ENCODE measurements at regions not wholly inside any gene's neighbourhood (a gene's known extent, or its start where the extent isn't known, plus 50 kb on each side); places are given as distances from the start of the nearest gene placed in this dataset.

DNA sequence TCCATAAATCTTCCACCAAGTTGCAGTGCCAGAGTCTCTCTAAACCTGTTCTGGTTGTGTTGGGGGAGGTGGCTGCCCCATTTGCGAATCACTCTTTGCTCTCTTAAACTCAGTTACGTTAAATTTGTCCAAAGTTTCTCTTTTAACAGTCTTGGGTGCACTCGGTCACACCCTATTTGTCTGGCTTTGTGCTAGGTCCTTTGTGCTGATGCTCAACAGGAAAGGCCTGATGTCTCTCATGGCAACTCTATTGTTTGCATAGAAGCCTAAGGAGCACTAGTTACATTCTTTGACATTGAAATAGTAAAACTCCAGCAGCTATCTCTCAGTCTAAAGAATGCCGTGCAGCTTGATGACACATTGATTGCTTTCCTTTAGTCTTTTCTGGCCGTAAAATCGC lies 105.1 kb downstream of the TRMT11 start:
- Histone ChIP-seq H3K9ac (no peak overlapping the region), H4K20me1 (no peaks in the 10 kb centered on the region), H3K4me1 (no peaks in the 10 kb centered on the region), H3K36me3 (no peaks in the 10 kb centered on the region), H3K4me2 (no peak overlapping the region), H3K9me3 (no peaks in the 10 kb centered on the region), H3K27me3 (no peaks in the 10 kb centered on the region), H3K27ac (no peak overlapping the region), H3K4me3 (no peak overlapping the region)
- TF ChIP-seq Cebpa-rat (IDR thresholded peaks at IDR 0.05): no peak

DNA sequence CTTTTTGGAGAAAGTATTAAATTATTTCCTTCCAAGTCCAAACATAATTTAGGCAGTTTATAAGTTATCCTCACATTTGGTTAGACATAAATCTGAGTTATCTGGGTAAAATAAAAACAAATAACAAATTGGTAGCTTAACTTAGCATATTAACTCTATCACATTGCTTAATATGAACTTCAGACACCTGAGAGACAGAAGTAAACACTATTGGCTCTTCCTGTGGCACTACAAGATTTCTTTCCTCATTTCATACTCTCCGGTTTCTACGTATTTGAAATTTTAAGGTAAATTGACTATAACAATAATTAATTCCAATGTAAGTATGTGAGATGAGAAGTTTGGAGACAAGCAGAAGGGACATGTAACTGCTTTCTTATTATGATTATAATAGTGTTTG lies 106.8 kb downstream of the TRMT11 start:
- no peaks in the 10 kb centered on the region for H3K4me1 ChIP-seq
- no peaks in the 10 kb centered on the region for H3K27me3 ChIP-seq
- H3K4me2 ChIP-seq: no peak overlapping the region
- no peak overlapping the region for H3K27ac ChIP-seq
- H3K9ac ChIP-seq: no peak overlapping the region
- H3K36me3 ChIP-seq: no peaks in the 10 kb centered on the region
- no peak overlapping the region for H3K4me3 ChIP-seq
- H4K20me1 ChIP-seq: no peaks in the 10 kb centered on the region
- H3K9me3 ChIP-seq: no peaks in the 10 kb centered on the region
- no peak for TF ChIP-seq Cebpa-rat (IDR thresholded peaks at IDR 0.05)

DNA sequence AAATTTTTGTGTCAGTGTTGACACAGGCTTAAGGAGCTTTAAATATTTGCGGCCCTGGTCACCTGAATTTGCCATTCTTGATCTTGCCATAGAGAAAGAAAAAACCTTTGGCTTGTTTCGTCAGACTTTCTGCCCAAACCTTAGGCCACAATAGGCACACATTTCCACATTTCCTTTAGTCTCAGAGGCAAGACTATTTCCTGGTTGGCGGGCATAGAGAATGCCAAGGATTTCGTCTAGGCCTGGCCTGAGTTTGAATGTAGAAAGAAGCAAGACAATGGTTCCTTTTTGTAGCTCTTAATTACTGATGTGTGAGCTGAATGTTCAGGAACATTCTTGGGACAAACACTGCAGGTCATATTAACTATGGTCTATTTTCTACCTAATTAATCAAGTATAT lies 108.1 kb downstream of the TRMT11 start:
- H3K4me3 ChIP-seq: no peak overlapping the region
- H3K36me3 ChIP-seq: no peaks in the 10 kb centered on the region
- no peaks in the 10 kb centered on the region for H4K20me1 ChIP-seq
- H3K27ac ChIP-seq: no peak overlapping the region
- no peak for TF ChIP-seq Cebpa-rat (IDR thresholded peaks at IDR 0.05)
- no peak overlapping the region for H3K4me2 ChIP-seq
- H3K27me3 ChIP-seq: no peaks in the 10 kb centered on the region
- no peaks in the 10 kb centered on the region for H3K9me3 ChIP-seq
- H3K4me1 ChIP-seq: no peaks in the 10 kb centered on the region
- no peak overlapping the region for H3K9ac ChIP-seq

DNA sequence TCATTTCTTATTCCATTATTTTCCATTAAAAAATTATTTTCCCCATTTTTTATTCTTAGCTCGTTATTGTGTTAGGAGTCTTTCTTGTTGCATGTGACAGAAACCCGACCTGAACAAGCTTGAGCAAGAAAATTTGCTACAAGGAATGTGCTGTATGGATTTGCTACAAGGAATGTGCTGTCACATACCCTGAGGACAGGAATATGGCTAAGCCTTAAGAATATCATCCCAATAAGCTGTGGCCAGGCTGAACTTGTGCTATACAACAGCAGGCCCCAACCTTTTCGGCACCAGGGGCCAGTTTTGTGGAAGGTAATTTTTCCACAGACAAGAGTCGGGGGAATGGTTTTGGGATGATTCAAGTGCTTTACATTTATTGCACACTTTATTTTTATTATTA lies 114.0 kb downstream of the TRMT11 start:
- no peaks in the 10 kb centered on the region for H4K20me1 ChIP-seq

DNA sequence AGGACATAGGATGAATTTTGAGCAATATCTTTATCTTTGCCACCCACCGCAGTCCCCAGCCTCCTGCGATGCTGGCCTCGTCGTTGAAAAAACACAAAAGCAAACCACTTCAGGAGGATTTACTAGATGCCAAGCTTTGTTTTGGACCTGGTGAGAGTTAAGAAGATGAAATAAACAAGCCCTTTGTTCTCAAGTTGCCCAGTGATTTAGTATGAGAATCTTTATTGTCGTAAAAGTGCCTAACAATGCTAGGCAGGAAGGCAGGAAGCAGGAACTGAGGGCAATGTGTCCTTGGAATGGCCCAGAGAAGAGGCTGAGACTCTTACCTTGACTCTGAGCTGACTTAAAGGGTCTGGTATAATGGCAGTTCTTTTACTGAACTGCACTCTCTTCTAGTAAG lies 116.0 kb downstream of the TRMT11 start:
- Histone ChIP-seq H4K20me1 (no peaks in the 10 kb centered on the region), H3K4me3 (no peak overlapping the region), H3K36me3 (no peaks in the 10 kb centered on the region), H3K9ac (no peak overlapping the region), H3K27me3 (no peaks in the 10 kb centered on the region), H3K4me2 (no peak overlapping the region), H3K4me1 (peaks cover 1% of the 10 kb centered on the region), H3K9me3 (no peaks in the 10 kb centered on the region), H3K27ac (no peak overlapping the region)
- no peak for TF ChIP-seq Cebpa-rat (IDR thresholded peaks at IDR 0.05)

More for the DNA sequence above, 114.0 kb downstream of the TRMT11 start:
- Histone ChIP-seq H3K4me2 (no peak overlapping the region), H3K9ac (no peak overlapping the region), H3K9me3 (no peaks in the 10 kb centered on the region), H3K4me3 (no peak overlapping the region), H3K4me1 (no peaks in the 10 kb centered on the region), H3K36me3 (no peaks in the 10 kb centered on the region), H3K27me3 (no peaks in the 10 kb centered on the region), H3K27ac (no peak overlapping the region)
- TF ChIP-seq Cebpa-rat (IDR thresholded peaks at IDR 0.05): no peak

DNA sequence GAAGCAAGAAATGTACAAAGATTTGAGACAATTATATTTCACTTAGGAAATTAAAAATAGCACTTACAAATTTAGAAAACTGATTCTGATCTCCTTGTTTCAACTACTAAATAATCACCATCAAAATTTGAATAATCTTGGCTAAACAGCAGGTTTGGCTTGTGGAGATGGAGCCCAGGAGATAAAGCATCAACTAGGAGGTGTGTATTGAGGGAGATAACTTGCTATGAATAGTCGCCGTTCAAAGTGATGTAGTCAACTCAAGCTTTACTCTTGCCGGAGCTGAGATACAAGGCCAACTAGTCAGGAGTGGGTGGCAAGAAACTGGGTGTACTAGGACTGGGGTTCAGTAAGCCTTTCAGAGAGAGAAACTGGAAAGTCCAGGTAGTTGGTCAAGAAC lies 117.7 kb downstream of the TRMT11 start:
- Histone ChIP-seq H3K9ac (no peak overlapping the region), H3K4me3 (no peak overlapping the region), H3K4me1 (peaks cover 11% of the 10 kb centered on the region), H3K9me3 (no peaks in the 10 kb centered on the region), H4K20me1 (no peaks in the 10 kb centered on the region), H3K36me3 (no peaks in the 10 kb centered on the region), H3K4me2 (no peak overlapping the region), H3K27me3 (no peaks in the 10 kb centered on the region), H3K27ac (no peak overlapping the region)
- TF ChIP-seq Cebpa-rat (IDR thresholded peaks at IDR 0.05): no peak

DNA sequence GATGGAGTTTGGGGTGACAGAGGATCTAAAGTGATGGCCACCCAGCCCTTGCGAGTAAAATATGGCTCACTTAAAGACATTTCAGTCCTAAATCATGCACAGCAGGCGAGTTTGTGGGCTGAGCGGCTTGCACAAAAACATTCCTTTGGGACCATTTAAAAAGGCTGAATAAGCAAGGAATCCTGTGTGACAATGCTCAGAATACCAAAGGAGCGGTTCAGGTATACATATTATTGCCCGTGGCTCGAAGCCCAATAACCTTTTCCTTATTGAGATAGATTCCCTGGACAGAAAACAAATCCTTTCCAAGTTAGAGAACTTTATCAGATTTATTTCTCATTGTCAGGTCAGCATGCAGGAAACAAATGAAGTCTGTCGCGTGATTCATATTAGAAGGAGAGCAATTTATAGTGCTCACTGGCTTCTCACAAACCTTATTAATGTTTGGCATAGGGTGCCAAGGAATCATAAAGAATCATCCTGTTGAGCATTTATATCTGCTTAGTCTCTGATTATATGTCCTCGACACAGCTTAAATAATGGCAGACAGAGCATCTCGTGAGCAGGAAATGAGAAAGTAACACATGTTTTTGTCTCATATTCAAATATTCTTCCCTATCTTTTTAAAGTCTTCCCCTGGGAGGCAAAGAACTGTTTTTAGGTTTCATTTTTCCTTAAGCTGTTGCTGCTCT lies 121.3 kb downstream of the TRMT11 start:
- Histone ChIP-seq H3K4me3 (no peak overlapping the region), H3K4me1 (peaks cover 11% of the 10 kb centered on the region), H3K36me3 (no peaks in the 10 kb centered on the region), H3K4me2 (peak overlapping the region; percentile 55), H3K27me3 (no peaks in the 10 kb centered on the region), H3K9me3 (no peaks in the 10 kb centered on the region), H3K27ac (no peak overlapping the region), H4K20me1 (no peaks in the 10 kb centered on the region), H3K9ac (no peak overlapping the region)
- TF ChIP-seq Cebpa-rat (IDR thresholded peaks at IDR 0.05): no peak

DNA sequence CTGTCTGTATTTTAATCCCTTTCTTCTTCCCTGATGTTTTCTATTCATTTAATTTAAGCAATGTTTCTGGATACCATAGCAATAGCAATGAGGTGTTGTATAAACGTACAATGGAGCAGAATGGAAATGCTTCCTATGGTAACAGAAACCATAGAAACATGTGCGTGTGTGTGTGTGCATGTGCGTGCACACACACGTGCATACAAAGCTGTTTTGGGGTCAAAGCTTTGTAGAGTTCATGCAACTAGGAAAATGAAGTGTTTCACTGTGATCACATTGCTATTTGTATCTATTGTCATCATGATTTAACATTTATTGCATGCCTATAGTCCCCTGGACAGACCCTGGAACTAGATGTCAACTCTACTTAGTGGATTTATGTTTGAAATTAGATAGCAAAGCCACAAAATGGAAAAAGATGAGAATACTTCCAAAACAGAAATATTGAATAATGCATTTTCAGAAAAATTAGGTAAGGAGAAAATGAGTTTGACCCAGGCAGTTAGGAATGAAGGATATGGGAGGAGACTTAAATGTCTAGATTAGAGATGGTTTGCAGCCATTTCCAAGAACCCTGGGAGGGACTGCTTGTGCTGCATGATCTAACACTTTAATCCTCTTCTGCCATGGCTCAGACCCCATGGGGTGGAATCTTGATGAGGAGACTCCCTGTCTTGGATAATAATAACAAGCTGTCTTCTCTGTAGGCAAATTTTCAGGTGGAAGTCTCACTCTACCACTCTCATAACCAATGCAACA lies 124.4 kb downstream of the TRMT11 start:
- H3K9ac ChIP-seq: no peak overlapping the region
- no peaks in the 10 kb centered on the region for H3K36me3 ChIP-seq
- H3K27ac ChIP-seq: no peak overlapping the region
- no peaks in the 10 kb centered on the region for H3K27me3 ChIP-seq
- TF ChIP-seq Cebpa-rat (IDR thresholded peaks at IDR 0.05): no peak
- no peaks in the 10 kb centered on the region for H3K9me3 ChIP-seq
- no peaks in the 10 kb centered on the region for H4K20me1 ChIP-seq
- H3K4me2 ChIP-seq: no peak overlapping the region
- H3K4me1 ChIP-seq: peaks cover 11% of the 10 kb centered on the region
- H3K4me3 ChIP-seq: no peak overlapping the region

DNA sequence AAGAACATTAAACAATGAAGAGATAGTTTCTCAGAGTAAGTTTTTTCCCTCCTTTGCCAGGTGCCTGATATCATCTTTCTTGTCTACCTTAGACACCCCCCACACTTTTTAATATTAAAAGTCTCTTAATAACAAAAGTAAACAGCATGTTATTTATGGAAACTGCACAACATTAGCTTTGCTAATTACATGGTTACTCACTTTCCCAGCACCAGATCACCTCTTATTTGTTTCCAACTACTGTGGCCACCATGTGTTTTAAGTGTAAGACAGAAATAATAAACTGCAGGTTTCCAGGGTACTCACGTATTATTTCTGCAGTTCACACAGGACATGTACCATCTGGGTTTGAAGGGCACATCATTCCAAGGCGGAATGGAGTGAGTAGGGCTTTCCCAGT lies 125.0 kb downstream of the TRMT11 start:
- Histone ChIP-seq H3K4me2 (no peak overlapping the region), H3K9me3 (no peaks in the 10 kb centered on the region), H3K4me3 (no peak overlapping the region), H3K36me3 (no peaks in the 10 kb centered on the region), H3K9ac (no peak overlapping the region), H3K4me1 (peaks cover 11% of the 10 kb centered on the region), H4K20me1 (no peaks in the 10 kb centered on the region), H3K27me3 (no peaks in the 10 kb centered on the region), H3K27ac (no peak overlapping the region)
- TF ChIP-seq Cebpa-rat (IDR thresholded peaks at IDR 0.05): no peak

DNA sequence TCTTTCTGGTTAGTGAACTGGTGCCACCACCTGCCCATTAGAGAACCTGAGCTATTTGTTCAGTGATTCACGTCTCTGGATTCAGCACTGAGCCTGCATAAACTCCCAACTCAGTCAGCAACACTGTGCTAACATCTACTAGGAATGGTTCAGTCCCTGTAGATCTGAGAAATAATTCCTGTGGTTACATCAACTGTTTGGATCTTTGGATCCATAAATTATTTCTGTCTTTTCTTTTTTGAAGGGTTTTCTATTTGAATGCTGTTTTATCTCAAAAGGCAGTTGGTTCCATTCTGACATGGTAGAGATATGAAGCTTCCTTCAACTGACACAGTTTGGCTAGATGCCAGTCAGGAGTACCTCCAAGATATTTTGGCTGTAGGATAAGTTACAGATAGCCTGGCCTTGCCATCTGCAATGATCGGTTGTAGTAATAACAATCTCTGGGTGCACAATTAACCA lies 125.9 kb downstream of the TRMT11 start:
- H3K36me3 ChIP-seq: no peaks in the 10 kb centered on the region

More for the DNA sequence above, 125.9 kb downstream of the TRMT11 start:
- no peaks in the 10 kb centered on the region for H3K9me3 ChIP-seq
- TF ChIP-seq Cebpa-rat (IDR thresholded peaks at IDR 0.05): no peak
- no peaks in the 10 kb centered on the region for H3K27me3 ChIP-seq
- H3K9ac ChIP-seq: no peak overlapping the region
- H3K4me3 ChIP-seq: no peak overlapping the region
- no peak overlapping the region for H3K27ac ChIP-seq
- no peak overlapping the region for H3K4me2 ChIP-seq
- peaks cover 11% of the 10 kb centered on the region for H3K4me1 ChIP-seq
- no peaks in the 10 kb centered on the region for H4K20me1 ChIP-seq

Data from BLaER1 (cell line).